NK-92 treated with Interleukin-12 subunit alpha and Interleukin-12 subunit beta, amount 100 ng/mL, for 24 hours (cell line): ENCODE measurements at regions not wholly inside any gene's neighbourhood (a gene's known extent, or its start where the extent isn't known, plus 50 kb on each side); places are given as distances from the start of the nearest gene placed in this dataset.
"Not testable (repeated sequence)": the region's sequence is repeated elsewhere in the genome, so short reads cannot be mapped to it uniquely, and the experiment has no call there.

ENCODE experiments used
- DNase-seq: peaks from one replicate; lab custom pipeline; 2025; lab: John Stamatoyannopoulos, UW

DNA sequence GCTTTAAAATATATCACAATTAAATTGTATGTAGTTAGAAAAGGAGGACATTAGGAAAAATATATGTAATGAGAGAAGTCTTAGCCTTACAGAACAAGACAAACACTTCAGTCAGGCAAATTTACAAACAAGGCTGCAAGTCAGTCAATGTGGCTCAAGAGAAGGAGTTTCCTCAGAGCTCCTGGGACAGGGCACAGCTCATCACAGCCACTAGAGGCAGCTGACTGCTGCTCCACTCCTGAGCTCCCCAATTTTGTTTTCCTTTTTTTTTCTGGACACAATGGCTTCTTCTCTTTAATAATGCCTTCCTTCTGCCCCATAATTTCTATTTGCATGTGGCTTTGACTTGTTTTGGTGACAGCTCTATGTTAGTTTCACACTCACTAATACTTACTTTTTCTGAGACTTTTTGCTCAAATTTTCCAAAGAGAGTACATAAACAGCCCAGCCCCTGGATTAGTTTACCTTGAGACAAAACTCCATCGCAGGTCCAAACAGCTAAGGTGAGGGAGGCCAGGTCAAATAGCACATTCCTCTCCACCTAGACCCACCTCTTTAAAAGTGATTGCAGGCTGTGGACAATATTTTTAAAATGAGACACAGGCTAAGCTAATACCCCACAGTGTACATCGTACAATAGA, 850.4 kb upstream of the FRG1 start:
- DNase-seq, result no peak

DNA sequence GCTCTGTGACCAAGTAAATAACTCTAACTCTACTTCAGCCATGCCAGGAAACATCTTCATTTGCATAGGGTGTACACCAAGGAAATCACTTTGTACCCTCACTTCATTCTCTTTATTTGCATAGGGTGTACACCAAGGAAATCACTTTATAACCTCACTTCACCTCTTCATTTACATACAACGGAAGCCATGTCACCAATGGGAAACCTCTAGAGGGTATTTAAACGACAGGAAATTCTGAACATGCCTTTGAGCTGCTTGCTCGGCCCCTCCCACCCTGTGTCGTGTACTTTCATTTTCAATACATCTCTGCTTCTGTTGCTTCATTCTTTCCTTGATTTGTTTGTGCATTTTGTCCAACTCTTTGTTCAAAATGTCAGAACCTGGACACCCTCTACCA, 848.1 kb upstream of the FRG1 start:
- DNase-seq, result no peak

DNA sequence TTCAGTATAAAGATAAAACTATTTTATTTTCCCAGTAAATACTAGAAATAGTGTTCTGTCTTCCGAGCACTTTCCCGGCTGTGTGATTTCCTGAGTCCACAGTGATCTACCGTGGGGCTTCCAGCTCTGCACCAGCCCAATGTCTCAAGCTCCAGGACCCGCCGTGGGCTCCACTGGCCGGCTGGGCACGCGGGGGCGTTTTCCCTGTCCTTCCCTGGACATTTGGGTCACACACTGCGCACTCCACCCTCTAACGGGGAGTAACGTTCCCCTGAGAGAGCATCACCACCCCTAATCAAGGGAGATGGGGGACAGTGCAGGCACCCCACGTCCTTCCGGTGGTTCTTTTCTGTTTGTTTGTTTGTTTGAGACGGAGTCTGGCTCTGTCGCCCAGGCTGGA, 844.6 kb upstream of the FRG1 start:
- DNase-seq, result no peak

DNA sequence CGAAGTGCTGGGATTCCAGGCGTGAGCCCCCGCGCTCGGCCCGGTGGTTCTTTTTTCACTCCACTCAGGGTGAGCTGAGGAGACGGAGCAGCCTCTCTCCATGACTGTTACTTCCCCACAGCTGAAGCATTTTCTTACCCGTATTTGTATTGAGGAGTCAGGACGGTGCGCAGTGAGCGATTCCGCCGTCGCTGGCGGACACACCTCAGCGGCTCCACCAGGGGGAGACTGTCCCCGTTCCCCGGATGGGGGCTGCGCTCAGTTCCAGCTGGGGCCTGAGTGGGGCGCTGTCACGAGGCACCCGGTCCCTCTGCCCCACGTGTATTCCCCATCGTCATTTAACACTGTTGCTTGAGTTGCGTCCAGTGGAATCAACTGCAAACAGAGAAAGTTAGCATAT, 844.0 kb upstream of the FRG1 start:
- DNase-seq, result no peak

DNA sequence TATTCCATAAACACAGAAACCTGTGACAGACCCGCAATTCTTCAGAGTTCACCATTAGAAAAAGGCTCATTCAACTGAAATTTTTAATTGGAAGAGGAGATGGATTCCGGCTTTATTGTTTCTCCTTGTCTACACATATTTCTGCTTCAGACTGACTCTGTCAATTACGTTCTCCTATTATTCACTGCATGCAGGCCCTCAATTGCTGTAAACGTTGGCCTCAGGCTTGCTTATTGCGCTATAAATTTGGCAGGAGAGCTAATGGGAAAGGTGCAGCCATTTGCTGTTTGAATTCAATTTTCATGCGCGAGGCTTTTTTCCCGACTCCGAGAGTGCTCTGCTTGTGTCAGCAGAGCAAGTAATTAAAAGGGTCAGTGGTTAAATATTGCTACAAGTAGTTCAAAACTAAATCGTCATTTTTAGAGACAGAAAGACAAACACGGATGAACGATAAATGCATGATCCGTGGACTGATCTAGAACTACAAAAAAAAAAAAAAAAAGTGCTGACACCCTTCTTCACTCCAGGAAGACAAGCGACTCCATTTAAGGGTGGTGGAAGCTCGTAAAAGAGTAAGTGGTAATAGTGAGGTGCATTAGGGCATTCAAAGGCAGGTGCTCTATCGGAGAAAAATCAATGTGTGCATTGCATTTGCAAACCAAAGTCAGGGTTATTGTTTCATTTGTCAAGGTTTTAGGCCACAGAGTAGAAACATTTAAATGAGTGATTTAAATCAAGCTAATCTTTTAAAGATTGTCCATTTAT, 841.6 kb upstream of the FRG1 start:
- DNase-seq, result no peak

DNA sequence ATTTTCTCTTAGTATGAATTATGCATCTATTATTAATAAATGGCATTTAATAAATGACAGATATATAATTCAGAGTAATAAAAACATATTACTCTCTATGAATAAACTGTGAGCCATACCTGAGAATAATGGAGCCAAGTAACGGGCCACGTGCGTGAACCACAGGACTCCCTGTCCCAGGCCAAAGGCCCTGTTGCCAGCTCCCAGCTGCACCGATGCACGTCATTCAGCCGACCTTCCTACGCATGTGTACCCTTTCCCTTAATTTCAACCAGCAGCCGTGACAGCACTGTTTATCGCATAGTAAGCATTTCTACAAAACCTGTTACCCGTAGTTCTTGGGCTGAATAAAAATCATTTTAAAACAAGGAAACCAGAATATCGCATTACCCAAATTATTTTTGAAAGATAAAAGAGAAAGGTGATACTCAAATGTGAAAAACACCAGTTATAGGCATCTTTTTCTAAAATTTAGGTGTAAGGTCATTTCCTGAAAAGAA, 827.2 kb upstream of the FRG1 start:
- no peak for DNase-seq

DNA sequence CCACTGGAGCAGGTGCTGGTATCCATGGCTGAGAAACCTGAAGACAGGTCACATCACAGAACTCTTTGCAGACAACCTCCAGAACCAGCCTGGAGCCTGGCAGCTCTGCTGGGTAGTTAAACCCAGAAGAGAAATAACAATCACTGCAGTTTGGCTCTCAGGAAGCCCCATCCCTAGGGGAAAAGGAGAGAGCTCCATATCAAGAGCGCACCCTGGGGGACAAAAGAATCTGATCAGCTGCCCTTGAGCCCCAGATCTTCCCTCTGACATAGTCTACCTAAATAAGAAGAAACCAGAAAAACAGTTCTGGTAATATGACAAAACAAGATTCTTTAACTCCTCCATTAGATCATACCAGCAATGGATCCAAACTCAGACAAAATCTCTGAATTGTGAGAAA, 823.2 kb upstream of the FRG1 start:
- no peak for DNase-seq

DNA sequence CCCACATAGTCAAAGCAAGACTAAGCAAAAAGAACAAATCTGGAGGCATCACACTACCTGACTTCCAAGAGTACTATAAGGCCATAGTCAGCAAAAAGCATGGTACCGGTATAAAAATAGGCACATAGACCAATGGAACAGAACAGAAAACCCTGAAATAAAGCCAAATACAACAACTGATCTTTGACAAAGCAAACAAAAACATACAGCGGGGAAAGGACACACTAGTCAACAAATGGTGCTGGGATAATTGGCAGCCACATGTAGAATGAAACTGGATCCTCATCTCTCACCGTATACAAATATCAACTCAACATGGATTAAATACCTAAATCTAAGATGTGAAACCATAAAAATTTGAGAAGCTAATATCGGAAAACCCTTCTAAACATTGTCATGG, 819.3 kb upstream of the FRG1 start:
- no peak for DNase-seq

DNA sequence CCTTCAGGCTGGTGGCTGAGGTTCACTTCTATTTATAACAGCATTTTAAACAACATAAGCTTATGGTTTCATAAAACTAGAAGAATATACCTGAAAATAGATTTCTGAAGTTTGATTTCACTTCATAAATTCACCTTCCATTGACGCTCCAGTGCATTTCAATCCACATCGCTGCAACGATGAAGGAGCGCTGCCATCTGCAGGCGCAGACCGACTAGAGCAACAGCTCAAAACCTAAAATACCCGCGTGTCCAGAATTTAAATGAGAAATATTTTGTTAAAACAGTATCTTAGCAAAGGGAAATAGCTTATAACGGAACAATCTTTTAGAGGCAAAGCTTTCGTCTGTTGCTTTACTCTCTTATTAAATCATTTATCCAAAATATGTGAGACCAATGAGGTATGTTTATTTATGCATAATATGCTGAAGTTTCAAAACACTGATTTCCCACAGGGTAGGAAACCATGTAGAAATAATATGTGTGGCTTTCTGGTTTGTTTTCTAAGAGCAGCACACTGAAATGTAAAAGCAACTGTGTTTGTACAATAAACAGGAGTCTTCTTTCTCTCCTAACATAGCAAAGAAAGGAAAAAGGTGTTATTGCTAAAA, 816.4 kb upstream of the FRG1 start:
- no peak for DNase-seq

DNA sequence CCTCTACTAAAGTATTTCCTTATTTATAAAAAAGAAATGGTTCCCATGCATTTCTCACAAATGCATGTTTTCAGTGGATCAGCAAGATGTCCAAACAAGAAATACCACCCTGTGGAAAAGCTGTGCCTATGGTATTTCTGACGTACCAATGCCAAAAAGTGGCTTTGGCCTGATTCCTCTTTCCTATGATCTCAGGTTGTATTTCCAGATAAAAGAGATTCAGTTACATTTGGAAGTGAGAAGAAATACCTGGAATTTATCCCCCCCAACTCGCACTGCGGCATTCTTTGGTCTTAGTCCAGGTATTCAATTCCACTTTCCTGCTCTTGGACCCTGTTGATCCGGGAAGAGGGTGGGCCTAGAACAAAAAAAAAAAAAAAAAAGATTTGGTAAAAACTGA, 815.9 kb upstream of the FRG1 start:
- no peak for DNase-seq

DNA sequence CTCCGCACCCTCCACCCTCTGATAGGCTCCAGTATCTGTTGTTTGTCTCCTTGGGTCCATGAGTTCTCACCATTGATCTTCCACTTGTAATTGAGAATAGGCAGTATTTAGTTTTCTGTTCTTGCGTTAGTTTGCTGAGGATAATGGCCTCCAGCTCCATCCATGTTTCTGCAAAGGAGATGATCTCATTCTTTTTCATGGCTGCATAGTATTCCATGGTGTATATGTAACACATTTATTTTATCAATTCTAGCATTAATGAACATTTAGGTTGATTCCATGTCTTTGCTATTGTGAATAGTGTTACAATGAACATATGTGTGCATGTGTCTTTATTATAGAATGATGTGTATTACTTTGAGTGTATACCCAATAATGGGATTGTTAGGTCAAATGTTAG, 814.6 kb upstream of the FRG1 start:
- DNase-seq, result no peak

DNA sequence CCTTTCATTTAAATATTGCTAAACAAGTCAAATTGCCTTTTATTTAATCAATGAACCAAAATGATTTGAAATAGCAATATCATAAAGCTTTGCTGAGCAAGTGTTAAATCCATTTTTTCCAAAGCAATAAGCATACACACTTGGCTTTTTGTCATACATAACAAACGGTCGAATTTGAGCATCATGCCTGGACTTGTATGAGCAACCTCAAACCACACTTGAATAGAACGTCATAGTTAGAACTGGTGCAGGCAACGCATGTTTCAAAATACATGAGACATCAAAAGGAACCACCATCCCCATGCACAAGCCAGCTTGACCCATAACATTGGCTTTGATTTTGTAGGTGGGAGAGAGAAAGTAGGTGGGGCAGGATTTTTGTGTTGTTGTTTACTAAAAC, 812.3 kb upstream of the FRG1 start:
- DNase-seq, result no peak

DNA sequence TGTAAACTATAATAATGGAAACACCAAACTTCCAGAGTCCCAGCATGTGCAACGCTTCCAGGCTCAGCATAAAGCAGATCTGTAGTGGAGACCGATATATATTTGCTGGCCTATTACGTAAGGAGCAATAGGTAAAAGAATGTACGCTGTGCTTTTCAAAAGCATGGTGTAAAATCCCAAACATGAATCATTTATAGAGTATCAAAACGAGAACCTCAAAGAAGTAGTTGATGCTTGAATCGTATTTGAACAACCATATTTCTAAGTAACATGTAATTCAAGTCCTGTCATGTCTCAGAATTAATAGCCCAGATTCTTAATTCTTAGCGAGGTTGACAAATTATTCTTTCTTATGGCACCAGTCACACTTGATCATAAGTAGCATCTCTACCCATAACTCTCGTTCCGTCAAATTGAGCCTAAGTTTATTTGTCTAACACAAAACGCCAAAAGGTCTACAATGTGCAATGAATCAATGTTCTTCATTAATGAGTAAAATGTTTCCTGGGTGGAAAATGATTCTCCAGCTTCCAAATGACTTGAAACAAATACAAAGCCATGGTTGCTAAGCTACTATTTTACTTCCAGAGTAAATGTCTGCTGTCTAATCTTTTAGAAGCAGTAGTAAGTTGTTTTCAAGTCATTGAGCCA, 811.5 kb upstream of the FRG1 start:
- no peak for DNase-seq

DNA sequence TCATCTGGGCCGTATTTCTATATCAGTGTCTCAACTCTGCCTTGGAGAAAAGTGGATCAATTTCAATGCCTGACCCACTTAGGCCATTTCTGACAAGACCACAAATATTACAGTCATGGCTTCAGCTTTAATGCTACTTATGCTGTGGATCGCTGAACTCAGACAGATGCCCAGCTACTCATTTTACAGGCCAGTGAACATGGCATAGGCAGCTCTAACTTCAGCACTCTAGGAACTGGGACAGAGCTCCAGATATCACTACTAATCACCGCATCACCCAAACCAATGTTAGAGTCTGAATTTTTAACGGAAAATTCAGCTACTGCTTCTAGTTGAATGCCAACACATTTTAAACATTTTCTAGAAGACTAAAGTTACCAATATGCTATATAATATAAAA, 809.6 kb upstream of the FRG1 start:
- no peak for DNase-seq

DNA sequence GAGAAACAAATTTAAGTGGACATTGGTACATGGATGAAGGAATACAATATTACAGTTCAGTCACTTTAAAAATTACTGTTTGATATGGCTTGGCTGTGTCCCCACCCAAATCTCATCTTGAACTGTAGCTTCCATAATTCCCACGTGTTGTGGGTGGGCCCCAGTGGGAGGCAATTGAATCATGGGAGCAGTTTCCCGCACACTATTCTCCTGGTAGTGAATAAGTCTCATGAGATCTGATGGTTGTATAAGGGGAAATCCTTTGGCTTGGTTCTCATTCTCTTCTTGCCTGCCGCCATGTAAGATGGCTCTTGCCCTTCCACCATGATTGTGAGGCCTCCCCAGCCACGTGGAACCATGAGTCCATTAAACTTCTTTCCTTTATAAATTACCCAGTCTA, 804.2 kb upstream of the FRG1 start:
- no peak for DNase-seq

DNA sequence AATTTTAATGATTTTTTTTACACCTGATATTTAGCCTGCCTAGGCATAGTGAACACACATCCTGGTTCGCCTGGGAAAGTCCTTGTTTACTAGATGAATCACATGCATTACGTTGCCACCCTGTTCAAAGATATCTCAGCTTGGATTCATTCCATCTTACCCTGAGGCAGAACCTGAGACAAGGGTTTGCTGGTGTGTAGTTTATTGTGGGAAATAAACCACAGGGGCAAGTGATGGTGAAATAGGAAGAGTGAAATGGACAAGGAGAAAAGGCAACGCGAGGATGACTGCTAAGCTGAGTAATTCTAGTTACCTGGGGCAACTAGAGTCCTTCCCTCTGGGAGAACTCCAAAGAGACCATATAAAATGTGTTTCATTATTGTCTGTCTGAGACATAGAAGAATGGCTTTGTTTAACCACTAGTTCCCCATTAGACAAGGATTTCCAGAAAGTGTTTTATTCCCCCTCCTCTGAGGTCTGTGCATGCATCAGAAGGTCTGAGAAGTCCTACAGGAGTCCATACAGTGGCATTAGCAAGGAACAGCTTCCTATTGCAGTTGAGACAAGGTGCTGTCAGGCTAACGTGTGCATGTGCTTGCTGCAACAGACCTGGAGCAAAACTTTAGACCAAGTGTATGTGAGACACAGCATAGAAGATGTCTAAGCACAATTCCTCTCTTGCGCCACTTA, 797.3 kb upstream of the FRG1 start:
- no peak for DNase-seq

DNA sequence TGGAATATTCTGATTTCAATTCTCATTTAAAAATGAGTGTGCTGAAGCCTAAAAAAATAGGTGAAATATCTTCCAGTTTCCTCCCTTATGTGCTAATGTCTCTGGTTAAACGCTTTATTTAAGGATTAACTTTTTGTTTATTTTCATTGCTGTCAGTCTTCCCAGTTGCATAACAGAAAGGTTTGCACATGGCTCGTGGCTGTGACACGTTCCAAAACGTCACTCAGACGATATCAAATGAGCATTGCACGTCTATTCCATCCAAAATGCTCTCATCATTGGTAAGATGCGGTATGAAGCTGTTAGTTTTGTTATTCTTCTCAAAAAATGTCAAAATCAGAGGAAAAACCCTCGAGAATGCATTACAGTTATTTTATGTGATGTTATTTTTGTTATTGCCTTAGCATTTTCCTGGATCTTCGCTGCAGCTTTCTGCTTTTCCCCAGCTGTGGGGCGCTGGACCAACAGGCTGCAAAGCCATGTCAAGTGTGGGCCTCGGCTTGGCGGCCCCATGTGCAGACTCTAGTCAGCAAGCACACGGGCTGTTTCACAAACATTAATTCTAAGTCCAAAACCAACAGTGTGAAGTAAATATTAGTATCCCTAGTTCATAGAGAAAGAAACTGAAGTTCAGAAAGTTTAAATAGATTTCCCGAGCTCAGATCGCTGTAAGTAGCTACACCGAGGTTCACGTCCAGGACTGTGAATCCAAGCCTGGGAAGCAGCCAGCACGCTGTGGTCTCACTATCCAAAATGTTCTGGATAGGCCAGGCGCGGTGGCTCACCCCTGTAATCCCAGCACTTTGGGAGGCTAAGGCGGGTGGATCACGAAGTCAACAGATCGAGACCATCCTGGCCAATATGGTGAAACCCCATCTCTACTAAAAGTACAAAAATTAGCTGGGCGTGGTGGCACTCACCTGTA, 793.4 kb upstream of the FRG1 start:
- DNase-seq, result no peak

DNA sequence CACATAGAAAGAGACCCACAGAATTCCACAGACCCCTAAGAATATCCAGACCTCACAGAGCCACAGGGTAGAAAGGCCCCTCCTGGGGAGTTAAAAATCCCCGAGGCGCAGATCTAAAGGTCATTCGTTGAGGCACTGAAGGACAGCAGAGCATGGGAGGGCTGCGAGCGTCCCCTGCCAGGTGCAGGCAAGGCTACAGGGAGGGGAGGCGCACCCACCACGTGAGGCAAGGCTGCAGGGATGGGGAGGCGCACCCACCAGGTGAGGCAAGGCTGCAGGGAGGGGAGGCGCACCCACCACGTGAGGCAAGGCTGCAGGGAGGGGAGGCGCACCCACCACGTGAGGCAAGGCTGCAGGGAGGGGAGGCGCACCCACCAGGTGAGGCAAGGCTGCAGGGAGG, 785.6 kb upstream of the FRG1 start:
- not testable (repeated sequence) for DNase-seq

DNA sequence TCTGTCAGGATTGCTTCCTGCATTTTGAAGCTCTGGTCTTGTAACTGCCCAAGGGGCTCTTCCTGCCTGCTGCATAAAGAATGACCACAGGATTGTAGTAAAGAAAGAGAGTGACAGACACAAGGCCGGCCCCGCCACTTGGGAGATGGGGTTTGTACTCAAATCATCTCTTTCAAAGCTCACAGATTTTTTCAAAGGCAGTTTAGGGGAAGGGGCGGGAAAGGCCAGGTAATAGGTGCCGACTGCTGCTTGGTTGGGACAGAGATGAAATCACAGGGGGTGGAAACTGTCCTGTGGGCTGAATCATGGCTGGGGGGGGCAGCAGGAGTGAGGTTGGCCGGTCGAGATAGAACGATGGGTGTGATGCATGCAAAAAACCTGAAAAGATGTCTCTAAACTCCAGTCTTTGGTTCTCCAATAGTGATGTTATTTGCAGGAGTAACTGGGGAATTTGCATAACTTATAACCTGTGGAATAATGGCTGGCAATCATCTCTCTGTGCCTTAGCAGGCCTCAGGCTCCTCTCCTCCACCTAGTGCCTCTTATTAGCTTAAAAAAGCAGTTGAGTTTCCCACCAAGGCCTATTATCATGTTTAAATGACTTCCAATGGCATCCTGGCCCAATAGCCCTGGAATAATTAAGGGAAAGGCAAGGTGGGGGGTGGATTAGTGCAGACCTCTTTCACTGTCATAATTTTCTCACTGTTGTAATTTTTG, 778.4 kb upstream of the FRG1 start:
- DNase-seq, result no peak

DNA sequence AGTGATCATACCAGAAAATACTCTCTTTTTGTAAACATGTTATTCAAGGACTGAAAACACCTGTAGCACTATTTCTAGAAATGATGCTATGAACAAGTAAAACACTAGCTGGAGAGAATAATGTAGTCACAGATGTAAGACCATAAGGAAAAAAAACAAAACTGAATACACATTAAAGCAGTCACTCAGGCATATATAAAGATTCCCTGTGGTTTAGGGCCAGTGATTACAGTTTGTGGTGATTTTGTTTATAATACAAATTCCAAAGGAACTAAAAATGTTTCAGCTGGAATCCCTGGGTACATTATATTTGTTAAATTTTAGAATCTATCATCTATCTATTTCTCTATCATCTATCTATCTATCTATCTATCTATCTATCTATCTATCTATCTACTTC, 777.8 kb upstream of the FRG1 start:
- DNase-seq, result no peak

DNA sequence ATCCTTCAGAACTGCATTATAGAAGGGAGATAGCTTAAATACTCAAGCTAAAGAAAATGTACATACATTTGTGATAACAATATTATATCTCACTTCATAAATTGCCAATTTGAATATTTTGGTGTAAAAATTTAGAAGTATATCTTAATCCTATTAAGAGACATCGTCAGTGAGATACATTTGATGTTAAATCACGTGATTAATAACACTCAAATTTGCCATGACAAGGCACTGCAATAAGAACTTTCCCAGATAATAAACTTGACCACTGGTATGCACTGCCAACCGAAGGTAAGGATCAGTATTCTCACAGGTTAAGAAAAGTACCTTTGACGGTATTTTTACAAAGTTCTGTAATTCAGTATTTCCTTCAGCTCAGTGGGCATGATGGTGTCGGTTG, 764.7 kb upstream of the FRG1 start:
- no peak for DNase-seq
